Endometrium (tissue), 2 donors: ENCODE measurements at regions not wholly inside any gene's neighbourhood (a gene's known extent, or its start where the extent isn't known, plus 50 kb on each side); places are given as distances from the start of the nearest gene placed in this dataset.
"Not testable (repeated sequence)": the region's sequence is repeated elsewhere in the genome, so short reads cannot be mapped to it uniquely, and the experiment has no call there.

Experiments
- FAIRE-seq: peaks from 2 replicates; lab custom pipeline; 2012; peaks lifted over from hg19 to GRCh38; lab: Jason Lieb, UNC
- donor health status: control.
- donor health status: control.

DNA sequence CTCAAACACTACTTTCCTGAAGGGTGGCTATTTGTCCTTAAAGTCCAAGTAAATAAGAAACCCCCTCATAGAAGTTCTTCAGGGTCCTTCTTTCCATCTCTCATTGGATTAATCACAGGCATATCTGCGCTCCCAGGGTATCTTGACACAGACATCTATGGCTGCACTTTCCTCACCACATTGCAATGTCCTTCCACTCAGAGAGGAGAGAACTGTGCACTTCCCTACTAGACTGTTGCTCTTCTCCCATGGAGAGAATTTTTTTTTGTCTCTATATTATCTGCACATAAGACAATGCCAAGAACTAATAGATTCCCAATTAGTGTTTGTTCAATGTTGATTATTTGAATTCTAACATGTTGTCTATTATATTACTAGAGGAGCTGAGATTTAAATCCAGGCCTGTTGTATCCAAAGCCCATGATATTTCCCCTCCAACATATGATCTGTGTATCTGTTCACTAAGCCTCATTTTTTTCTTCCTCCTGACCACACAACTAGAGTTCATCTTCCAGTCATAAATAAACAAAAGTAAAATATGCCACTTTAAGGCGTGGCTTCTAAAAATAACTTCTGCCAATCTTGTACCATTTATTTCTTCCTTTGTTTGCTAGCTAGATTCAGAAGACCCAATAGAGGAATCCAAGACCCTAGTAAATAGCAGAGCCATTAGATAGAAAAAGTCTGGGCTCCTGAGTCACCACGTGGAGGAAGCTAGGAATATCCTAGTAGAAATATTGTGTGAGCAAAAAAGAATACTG lies 61.5 kb upstream of the FAM241A start:
- FAIRE-seq, result no peak

DNA sequence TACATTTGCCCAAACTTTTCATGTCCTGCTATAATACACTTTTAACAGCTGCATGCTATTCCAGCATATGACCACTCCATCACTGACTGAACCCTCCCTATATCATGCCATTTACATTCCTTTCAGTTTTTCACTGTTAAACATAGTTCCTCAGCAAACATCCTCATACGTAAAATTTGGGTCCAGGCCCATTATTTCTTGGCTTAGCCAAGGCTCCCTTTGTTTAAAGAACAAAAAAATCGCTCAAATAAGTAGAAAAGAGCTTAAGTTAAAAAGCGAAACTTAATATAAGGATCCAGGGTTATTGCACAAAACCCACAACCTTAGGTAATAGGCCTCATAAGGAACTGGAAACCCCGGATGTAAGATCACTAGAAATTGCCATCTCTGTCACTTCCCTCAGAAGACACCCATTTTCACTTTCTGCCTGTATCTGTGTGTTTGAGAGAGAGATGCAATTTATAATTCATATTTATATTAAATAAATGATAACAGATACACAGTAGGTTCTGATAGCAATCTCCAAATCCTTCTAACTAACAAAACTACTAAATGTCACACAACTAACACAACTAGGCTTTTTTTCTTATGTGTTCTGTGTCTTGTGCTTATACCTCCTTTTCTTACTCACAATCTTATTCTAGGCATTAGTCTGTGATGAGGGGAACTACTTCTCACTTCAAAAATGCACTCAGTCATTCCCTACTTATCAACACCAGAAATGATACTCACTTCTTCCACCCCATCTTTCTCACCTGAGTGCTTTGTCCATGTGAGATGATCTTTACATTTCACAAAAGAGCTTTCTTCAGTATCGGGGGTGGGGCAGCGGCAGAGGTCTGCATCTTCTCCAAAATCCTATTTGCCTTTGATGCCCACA lies 59.9 kb upstream of the FAM241A start:
- no peak for FAIRE-seq

DNA sequence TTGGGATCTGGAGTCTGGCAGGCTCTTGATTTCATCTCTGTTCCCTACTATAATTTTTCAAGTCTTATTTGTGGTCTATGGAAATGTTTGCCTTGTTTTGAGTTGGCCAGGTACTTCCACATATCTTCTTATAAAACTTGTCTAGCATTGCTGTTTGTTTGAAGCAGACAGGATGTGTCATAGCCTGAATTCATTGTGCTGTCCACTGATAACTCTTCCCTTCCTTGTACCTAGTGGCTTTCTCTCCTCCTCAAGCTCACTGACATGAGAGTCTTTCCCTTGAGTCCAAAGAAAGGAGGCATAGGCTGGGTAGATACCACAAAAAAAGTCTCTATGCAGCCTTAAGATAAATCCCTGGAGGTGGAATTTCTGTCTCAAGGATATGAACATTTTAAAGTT lies 59.2 kb upstream of the FAM241A start:
- FAIRE-seq, result no peak

DNA sequence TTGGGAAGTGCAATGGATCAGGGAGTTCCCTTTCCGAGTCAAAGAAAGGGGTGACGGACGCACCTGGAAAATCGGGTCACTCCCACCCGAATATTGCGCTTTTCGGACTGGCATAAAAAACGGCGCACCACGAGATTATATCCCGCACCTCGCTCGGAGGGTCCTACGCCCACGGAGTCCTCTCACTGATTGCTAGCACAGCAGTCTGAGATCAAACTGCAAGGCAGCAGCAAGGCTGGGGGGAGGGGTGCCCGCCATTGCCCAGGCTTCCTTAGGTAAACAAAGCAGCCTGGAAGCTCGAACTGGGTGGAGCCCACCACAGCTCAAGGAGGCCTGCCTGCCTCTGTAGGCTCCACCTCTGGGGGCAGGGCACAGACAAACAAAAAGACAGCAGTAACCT lies 58.6 kb upstream of the FAM241A start:
- FAIRE-seq, result not testable (repeated sequence)

DNA sequence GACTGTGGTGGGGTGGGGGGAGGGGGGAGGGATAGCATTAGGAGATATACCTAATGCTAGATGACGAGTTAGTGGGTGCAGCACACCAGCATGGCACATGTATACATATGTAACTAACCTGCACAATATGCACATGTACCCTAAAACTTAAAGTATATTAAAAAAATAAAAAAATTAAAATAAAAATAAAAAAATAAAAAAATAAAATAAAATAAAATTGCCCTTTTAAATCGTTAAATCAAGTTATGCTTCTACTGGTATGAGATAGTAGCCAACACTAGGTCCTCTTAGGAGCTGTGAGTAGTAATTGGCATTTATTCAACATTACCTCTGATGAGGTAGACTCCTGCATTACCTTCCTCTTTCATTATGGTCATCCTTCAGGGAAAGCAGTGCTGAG lies 52.9 kb upstream of the FAM241A start:
- FAIRE-seq, result not testable (repeated sequence)

DNA sequence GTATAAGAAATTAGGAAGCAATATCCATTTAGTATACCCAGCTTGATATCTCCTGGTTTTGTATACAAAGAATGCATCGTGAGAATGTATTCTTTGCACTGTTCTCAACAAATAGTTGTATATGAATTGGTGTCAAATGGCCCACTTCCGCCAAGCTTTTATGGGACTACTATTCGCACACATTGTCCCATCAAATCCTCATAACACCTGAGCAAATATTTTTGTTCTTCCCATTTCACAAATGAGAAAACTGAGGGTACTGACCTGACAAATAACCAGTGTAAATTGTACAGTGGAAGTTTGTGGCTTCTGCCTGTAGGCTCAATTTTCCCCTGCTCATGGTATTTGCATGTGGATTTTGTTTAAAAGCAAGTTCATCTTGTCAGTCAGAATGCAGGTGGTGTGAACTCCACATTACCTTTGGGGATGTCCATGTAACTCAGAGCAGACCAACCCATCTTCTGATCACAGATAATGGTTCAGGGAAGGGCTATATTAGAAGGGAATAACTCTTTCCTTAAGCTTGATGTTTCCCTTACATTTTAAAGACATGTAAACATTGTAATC lies 51.5 kb upstream of the FAM241A start:
- FAIRE-seq, result no peak

DNA sequence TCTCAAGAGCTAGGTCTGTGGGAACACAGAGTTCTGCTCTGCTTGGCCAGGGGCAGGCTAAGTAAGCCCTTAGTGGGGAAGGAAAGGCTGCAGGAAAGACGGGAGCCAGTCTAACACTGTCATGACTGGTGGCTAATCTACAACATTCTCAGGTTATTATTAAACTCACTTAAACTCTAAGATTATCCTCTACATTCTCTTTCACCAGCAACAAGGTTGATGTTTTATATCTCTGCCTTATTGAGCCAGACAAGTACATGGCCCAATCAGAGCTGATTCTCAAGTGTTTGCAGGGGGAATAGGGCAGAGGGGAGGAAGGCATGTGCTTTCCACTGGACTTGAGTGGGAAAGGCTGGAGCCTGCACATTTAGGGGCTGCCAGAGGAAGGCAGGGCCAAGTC lies 50.9 kb upstream of the FAM241A start:
- no peak for FAIRE-seq
